HK-2 (cell line): ENCODE measurements at regions not wholly inside any gene's neighbourhood (a gene's known extent, or its start where the extent isn't known, plus 50 kb on each side); places are given as distances from the start of the nearest gene placed in this dataset.
"Not testable (repeated sequence)": the region's sequence is repeated elsewhere in the genome, so short reads cannot be mapped to it uniquely, and the experiment has no call there.

Experiments
- DNase-seq: peaks from one replicate; pipeline ENCODE4 v3.0.0-alpha.2; 2018; ENCODE audit not compliant: unreplicated experiment

DNA sequence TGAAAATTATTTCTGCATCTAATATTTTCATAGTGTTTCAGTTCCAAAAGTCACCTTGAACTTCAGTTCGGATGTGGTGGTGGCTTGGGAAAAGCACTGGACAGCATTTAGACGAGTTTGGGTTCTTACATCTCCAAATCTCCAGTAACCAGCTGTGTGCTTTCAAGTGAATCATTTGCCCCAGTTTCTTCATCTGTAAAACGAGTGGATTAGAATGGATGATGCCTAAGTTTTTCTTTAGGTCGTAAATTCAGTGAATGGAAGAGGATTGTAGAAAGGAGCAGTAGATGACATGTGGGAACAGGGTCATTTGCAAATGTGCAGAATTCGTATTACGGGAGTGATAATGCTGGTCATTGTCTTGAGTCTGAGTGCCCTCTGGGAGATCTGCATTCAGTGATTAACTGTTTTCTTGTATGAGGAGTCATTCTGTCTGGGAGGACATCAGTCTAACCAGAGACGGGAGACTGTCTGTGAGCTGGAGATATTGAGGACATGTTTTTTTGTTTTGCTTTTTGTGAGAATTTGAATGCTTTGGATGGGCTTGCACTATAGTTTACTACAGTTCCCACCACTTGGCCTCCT is 641.6 kb upstream of the TBL1XR1 start:
- no peak for DNase-seq

DNA sequence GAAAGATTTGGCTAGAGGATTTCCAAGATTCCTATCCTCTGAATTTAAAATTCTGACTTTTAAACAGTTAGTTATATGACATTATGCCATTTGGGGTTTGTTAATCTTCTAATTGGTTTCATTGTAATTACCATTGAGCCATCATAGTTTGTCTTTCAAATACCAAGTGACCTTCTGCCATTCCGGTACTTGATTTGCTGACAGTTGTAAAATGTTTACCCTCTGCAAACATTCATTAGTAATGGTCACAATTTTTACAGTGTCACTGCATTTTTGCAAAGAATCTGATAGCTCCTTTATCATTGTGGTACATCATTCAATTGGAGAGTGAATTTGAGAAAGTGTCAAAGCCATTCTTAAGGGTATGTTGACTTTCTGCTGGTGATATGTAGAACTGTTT is 645.0 kb upstream of the TBL1XR1 start:
- no peak for DNase-seq

DNA sequence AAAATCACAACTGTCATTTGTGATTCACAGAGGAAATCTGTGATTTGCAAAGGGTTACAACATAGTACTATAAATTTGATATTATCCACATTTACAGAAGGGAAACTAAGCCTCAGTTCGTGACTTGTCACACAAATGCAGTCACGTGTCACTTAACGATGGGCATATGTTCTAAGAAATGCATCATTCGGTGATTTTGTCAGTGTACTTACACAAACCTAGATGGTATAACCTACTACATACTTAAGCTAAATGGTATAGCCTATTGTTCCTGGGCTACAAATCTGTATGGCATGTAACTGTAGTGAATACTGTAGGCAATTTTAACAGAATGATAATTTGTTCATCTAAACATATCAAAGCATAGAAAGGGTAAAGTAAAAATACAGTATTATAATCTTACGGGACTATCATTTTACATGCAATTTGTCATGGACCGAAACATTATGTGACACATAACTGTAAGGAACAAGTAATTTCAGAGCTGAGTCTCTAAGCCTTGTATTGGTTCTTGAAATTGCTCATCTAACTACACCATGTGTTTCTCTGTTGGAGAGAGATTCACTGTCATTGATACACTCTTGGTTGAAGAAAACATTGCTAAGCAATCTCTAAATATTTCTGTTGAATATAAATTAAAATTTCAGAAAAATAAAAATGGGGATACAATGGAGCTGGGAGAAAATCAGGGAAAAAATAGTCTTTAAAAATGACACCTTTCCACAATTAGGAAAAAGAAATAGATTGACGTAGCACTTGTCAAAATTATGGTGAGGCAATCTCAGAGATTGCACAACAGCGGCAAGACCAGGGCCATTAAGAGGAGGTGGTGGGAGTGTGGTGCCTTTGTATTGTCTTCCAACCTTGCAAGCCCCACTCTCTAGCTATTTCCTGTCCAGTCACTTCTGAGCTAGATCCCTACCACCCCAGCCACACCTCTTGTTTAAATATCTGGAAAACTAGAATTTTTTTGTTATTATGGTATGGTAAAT is 645.8 kb upstream of the TBL1XR1 start:
- DNase-seq = no peak

DNA sequence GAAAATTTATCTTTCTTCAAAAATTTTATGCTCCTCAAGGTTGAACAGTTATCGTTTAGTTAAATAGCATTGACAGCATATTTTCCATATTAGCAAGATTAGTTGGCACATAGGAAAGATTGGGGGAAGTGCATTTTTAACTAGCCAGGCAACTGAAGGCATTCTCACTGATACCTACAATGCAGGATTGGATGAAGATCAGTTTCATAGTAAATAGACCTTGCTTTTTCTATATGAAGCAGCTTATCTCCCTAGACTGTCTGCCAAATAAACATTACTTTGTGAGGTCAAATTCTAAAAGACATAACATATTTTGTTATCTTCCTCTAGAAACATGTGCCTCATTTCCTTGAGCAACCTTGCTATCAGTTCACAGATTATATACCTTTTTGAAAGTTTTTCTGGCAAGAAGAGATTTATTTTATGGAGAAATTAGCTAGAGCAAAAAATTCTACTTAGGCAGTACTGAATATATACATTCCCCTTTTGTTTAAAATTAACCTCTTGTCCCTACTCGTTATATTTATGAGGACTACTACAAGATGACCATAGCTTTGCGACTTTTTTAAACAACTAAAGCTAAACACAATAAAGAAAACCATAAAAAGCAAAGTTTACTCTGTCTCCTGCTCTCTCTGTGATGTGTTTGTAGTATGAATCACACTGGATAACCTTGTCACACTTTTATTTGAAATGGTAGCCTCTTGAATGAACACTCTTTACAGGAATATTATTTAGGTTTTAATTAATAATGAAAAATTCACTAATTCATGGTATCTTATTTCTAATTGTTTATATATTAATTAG is 654.9 kb upstream of the TBL1XR1 start:
- no peak for DNase-seq

DNA sequence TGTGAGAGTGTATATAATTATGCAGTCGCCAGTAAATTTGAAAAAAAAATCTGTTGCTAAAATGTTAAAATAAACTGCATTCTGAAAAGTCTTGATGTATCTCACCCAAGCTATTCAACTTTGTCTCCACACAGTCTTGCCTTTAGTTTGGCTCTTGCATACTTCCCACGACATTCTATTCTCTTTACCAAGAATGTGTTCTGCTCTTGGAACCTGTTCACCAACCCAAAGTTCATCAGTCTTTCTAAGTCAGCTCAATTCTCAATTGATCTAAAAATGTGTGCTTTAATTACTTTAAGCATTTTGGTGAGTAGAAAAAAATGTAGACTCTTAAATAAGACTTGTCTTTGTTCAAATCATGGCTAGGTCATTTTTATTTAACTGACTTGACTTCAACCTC is 657.7 kb upstream of the TBL1XR1 start:
- DNase-seq = no peak

DNA sequence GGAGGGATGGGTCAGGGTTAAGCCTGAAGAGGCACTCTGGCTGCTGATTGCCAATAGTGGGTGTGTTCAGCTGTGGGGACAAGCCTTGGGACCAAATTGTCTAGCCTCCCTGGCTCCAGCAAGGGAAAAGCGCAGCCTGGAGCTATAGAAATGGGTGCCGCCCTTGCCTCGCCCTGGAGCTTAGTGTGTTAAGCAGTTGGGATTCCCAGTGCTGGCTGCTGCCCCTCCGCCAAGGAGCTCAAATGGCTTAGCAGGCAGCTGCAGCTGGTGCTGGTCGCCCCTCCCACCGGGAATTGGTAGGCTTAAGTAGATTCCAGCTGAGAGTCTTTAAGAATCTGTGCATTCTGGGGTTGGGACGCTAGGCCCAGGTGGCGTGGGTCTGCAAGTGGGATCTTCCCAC is 662.9 kb upstream of the TBL1XR1 start:
- DNase-seq = no peak

DNA sequence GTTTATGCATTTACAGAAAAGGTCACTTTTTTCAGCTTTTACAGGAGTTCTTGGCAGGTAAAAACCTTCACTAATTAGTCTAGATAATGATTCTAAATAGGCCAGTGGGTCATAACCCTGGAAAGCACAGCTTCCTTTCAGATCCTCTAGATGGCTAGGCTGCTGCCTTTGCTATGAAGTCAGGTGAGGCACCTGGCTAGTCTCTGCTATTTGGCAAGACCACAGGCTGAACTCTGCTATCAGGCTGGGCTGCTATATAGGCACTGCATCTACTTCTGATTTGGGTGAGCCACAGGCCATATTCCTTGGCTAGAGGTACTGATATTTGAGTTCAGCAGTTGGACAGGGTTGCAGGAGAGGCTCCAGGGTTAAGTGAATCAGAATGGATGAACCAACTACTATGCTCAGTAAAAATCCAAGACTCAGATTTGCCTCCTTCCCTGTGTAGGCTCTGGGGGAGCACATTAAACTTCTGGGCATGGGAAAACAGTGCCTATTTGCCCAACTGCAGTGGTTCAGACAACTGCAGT is 665.7 kb upstream of the TBL1XR1 start:
- DNase-seq = no peak

DNA sequence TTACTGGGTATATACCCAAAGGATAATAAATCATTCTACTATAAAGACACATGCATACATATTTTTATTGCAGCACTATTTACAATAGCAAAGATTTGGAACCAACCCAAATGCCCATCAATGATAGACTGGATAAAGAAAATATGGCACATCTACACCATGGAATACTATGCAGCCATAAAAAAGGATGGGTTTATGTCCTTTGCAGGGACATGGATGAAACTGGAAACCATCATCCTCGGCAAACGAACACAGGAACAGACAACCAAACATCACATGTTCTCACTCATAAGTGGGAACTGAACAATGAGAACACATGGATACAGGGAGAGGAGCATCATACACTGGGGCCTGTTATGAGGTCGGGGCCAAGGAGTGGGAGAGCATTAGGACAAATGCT is 665.0 kb upstream of the KCNMB2 start:
- DNase-seq = not testable (repeated sequence)

DNA sequence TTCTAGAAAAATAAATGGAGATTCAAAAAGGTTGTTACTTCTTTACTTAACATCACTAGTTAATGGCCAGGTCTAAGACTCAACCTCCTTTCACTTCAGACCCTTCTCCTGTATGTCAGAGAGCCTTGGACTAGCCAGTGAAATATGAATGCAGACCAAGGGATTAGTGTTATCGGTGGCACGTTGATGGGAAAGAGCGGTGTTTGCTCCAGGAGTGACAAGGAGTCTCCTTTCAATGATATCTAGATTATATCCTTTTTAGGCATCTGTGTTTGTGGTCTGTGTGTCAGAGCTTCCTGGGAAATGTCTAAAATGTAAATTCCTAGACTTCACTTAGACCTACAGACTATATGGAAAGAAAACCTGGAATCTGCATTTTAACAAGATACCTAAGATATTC is 658.0 kb upstream of the KCNMB2 start:
- no peak for DNase-seq

DNA sequence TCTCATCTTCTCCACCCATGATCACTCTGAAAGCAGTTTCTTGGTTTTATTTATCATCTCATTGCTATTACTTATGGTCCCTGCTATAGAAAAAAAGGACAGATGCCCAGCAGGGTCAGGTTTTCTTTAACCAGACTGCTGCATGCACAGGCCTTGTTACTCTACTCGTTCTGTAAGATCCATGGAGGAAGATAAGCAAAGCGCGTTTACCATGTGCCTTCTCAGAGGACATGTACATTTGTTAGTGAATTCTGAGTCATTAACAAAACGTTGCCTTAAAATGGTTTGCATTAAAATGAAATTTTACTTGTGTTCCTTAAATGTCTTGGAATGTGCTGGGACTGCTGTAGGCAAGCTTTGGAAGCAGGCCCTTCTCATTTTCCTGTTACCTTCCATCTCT is 657.3 kb upstream of the KCNMB2 start:
- no peak for DNase-seq

DNA sequence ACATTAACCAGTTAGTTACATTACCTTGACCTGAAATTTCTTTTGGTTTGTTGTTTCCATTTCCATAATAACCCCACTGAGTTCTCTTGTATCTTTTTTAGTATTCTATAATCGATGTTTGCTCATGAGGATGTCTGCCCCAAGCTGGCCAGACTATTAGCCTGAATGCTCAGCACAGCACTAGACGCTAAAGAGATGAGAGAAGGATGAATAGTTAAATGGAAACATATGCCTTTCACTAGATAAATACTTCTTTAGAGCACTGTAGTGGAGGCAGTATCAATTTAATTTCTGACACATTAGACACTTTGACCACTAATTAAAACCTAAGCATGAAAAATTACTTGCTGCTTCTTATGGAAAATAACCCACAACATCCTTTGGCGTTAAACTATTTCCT is 654.9 kb upstream of the KCNMB2 start:
- no peak for DNase-seq

DNA sequence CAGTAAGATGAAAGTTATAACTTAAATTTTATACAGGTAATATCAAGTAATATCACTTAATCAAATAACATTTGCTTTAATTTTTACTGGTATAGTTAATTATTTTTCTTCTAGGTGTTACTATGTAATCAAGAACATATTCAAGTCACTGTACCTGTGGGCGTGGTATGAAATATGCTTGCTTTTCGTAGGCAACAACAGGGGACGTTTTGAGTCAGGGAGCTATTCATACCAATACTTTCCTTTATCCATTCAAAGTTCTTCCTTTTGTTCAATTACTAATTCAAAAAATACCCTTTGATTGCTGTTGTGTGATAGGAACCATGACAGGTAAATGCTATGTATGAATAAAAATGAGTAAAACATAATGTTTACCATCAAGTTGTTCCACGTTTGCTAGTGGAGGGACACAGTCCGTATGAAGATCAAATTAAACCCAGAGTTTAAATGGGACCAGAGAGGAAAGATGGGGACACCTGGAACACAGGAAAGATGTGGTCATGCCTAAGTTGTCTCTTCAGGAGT is 654.0 kb upstream of the KCNMB2 start:
- DNase-seq = no peak

DNA sequence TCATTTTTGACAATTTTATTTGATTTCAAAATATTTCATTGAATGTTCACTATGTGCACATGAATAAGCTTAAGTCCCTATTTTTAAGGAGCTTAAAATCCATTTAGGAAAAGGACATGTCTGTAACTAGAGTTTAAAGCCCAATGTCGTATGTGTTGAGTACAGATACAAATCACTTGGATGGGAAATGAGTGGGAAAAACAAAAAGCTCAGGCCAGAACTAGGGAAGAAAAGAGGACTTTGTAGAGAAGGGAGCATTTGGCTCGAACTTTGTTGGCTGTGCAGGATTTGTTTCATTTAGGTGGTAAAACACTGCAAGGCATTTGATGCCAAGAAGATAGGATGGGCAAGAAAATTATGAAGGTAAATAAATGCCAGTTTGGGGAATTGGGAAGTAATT is 653.1 kb upstream of the KCNMB2 start:
- no peak for DNase-seq

DNA sequence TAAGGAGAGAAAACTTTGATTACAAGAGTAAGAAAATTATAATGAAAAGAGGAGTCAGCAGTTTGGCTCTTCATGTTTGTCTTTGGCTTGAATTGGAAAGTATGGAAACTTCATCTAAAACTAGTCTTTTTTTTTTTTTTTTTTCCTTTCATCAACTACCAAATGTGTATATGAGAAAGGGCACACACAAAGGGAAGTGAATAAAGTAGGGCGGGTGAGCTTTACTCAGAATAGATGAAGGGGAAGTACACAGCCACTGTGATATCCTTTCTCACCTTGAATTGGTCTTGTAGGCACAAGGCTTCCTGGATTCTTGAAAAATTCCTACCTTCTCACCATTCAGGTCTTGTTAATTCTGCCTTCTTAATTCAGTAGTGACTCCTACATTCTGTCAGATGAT is 652.3 kb upstream of the KCNMB2 start:
- DNase-seq = no peak

DNA sequence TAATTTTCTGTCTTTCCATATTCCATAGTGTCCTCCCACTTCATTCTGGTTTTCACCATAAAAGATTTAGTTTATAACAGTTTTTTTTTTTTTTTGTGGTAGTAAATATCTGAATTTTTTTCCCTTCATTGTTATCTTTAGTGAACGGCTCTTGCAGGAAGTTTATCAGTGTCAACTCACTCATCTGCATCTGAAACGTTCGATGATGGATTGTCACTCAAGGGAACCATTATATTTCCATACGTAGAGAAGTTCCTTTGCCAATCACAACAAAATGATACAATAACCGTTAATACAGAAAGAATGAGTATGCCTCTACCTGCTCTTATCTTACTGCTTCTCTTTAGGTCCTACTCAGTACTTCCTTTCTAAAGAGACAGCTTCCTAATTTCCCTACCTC is 651.2 kb upstream of the KCNMB2 start:
- DNase-seq = no peak

DNA sequence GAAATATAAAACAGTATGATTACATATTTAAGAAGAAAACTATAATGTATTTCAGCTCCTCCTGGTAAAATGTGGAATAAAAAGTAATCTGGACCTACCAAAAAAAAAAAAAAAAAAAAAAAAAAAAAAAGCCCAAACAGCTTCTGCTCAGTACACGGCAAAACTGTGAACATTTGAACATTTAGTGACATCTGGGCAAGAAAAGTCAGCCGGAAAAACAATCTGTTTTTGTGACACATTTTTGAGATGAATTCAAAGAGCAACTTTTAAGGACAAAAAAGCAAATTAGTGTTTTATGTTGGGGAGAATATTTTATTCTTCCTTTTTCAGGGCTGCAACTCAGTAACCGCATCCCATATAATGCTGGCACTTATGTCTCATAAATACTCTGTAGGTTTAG is 649.7 kb upstream of the KCNMB2 start:
- DNase-seq = no peak

DNA sequence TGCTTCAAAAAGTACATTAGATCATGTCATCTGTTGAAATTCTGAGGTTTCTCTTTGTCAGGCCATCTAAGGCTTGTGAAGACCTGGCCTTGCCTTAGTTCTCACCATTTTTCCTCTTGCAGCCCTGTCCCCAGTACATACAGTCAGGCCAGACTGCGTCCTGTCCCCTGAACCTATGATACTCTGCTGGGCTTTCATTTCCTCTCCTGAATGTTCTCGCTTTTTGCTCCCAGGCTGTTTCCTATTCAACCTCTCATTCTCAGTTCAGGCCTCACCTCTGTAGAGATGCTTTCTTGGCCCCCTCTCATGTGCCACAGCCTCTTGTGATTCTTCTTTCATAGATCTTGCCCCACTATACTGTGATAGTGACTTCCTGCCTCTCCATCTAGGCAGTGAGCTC is 648.8 kb upstream of the KCNMB2 start:
- DNase-seq = no peak

DNA sequence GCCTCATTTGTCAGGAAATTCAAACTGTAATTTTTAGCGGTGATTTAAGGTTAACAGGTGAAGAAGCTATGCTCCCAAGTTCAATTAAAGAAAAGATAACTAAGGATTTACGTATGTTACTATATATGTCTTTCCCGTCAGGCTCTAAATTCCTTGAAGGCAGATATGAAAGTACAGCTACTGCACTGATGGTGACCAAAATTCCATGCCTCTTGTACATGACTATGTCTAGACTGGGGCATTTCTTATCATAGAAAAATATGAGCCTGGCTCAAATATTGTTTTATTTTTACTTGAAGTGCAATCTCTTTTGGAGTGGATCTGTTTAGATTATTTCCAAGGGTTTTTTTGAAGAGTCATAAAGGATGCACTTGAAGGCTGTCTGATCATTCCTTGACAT is 647.1 kb upstream of the KCNMB2 start:
- no peak for DNase-seq

DNA sequence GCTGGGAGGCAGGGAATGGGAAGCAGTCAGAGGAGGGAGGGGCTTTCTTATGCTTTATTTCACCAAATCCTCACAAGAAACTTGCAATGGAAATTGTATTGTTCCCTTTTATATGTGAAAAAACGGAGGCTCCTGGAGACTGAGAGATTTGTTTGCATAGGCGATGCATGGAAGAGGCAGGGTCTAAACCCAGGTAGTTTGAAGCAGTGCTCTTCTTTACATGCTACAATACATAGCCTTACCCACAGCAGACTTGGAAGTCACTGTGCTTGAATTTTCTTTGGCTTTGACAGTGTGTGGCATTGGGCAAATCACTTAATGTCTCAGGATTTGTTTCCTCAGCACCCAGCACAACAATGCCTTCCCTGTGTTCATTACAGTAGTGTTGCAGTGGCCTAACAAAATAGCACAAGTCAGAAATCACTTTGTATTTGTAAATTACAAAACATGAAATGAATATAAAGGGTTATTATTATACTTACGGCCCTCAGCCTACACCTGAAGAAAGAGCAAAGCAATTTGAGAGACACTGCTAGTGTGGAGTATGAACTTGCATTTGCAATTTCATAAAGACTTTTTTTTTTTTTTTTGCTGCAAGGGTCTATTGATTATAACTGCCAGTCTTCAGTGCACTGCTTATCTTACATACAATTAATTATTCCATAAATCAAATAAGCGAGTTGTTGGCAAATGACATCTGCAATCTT is 646.4 kb upstream of the KCNMB2 start:
- DNase-seq = no peak

DNA sequence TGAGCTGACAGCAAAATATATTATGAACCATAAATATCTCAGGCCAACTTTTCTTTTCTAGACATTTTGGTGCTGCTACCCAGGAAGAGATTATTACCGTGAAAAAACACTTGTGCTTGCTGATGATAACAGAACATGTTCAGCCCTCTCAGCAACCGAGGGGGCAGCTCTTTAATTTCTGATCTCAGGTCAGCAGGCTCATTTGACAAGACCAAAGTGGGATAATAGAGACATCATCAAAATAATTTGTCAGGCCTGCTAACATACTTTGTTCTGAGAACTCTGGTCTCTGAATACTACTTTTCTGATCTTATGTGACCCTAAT is 645.9 kb upstream of the KCNMB2 start:
- DNase-seq = no peak

DNA sequence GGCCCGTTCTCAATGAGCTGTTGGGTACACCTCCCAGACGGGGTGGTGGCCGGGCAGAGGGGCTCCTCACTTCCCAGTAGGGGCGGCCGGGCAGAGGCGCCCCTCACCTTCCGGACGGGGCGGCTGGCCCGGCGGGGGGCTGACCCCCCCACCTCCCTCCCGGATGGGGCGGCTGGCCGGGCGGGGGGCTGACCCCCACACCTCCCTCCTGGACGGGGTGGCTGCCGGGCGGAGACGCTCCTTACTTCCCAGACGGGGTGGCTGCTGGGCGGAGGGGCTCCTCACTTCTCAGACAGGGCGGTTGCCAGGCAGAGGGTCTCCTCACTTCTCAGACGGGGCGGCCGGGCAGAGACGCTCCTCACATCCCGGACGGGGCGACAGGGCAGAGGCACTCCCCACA is 644.7 kb upstream of the KCNMB2 start:
- not testable (repeated sequence) for DNase-seq

DNA sequence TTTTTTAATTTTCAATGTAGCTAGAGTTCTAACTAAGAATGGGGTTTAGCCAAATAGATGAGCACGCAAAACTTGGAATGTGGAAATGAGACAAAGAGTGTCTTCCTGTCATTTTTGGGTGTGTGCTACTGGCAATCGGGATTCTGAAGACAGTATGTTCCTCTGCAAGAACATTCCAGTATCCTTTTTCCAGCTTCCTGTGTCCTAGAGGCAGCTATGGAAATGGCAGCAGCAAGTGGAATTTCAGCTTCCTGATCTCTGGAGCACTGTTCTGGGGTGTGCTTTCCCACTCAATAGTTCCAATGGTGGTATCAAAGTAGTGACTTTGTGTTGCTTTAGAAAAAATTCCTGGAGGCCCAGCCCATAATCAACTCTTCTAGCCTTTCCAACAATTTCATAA is 642.9 kb upstream of the KCNMB2 start:
- DNase-seq = no peak
